NK-92 treated with Interleukin-12 subunit alpha and Interleukin-12 subunit beta, amount 100 ng/mL, for 24 hours (cell line): ENCODE measurements at regions not wholly inside any gene's neighbourhood (a gene's known extent, or its start where the extent isn't known, plus 50 kb on each side); places are given as distances from the start of the nearest gene placed in this dataset.
"Not testable (repeated sequence)": the region's sequence is repeated elsewhere in the genome, so short reads cannot be mapped to it uniquely, and the experiment has no call there.

Source experiments
- DNase-seq: peaks from one replicate; lab custom pipeline; 2025; lab: John Stamatoyannopoulos, UW

DNA sequence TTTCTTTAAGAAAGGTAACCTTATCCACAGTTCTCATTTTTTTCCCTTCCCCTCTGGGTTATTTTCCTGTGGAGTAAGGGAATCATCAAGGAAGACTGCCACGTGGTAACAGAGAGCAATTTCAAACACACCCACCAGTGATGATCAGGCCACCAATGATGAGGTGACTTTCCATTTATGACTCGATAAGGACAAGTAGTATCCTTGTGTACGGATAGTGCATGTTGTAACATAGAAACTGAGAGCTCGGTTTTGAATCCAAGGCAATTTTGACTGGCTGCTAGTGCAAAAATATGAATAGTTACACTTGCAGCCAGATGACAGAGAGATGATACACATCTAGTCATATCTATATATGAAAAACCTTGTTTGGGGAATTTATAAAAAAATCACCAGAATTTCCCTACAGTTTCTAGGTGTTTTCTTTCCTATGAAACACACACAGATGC is 143.6 kb upstream of the TCF4 start:
- DNase-seq = no peak

DNA sequence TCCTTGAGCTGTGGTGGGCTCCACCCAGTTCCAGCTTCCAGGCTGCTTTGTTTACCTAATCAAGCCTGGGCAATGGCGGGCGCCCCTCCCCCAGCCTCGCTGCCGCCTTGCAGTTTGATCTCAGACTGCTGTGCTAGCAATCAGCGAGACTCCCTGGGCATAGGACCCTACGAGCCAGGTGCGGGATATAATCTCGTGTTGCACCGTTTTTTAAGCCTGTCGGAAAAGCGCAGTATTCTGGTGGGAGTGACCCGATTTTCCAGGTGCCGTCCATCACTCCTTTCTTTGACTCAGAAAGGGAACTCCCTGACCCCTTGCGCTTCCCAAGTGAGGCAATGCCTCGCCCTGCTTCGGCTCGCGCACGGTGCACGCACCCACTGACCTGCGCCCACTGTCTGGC is 133.0 kb upstream of the TCF4 start:
- DNase-seq = not testable (repeated sequence)

- DNase-seq = no peak
These were observed 125.7 kb upstream of the TCF4 start for GRCh38 chr18:55713707-55714106.

- no peak for DNase-seq
These were observed 118.9 kb upstream of the TCF4 start for GRCh38 chr18:55706898-55707297.

DNA sequence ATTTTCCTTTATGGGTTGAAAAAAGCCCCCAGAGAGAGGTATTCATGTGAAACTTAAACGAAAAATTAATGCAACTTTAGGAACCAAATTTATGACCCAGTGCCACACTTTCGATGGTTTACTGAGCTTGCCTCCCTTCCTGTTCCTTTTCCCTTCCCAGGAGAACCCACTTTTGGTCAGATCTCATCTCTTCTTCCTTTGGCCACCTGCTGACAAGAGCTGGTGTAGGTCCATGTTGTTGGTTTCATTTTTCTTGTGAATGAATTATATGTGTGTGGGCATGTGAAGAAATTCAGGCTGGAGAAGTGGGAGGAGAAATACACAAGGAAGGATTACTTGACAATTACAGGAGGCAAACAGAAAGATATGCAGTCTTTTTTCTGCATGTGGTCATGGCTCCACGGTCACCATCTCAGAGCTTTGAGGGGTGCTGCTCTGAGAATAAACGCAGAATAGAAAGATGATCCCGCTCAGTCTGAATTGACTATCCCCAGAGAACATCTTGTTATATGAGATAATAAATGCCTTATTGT is 111.3 kb upstream of the TCF4 start:
- DNase-seq = no peak

GRCh38 chr18:55696811-55697210 is 108.8 kb upstream of the TCF4 start:
- DNase-seq = no peak

- no peak for DNase-seq
These were observed 107.1 kb upstream of the TCF4 start for GRCh38 chr18:55695091-55695490.

DNA sequence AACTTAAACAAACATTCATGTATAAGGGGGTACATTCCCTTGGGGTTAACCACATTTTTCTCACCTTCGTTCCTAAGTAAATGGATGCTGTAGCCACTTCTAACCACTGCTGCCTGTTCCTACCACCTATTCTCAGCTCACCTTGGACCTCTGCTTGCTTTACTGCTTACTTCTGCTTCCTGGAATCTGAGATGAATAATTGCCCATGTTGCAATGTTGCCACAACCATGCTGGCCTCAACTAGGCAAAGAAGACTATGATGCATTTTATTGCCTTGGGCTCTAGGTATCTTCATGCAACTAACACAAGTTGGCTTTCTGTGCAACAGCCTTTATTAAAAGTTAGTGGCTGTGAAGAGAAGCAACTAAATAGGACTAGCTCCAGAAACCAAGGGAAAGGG is 106.3 kb upstream of the TCF4 start:
- DNase-seq = peak; percentile 43

DNA sequence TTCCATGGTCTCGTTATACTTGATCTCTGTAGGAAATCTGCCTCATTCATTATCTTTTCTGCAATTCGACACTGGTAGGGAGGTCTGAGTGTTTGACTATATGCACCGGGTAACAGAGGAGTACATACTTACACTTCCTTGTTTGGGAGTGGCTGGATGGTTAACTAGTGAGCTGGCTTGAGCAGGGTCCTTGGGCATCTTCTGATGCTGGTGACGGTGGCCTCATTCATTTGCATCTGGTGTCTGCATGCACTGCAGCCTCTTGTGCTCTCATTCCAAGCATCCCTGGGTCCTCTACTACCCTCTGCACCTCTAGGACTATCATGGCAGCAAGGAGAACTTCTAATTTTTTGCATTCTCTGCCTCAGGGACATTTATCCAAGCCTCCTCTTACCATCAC is 100.0 kb upstream of the TCF4 start:
- no peak for DNase-seq

DNA sequence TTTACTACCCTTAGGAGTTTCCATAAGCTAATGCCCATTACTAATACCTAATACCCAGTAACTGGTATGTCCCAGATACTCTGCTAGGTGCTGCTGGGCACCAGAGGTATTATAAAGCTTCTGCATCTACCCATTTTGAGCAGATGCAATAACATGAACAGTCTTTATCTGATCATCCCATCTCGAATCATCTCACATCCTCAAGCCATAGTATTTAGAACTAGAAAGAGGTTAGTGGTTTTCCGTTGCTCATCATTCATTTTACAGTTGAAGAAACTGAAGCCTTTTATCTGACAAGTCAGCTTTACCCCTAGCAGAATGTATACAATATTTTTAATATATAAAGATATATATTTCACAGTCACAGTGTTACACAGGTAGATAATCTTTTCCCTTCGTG is 99.1 kb upstream of the TCF4 start:
- DNase-seq = no peak

- DNase-seq = no peak
These were observed 97.6 kb upstream of the TCF4 start for GRCh38 chr18:55685638-55686037.

GRCh38 chr18:55672574-55673361 is 84.8 kb upstream of the TCF4 start:
- DNase-seq = no peak

- DNase-seq = no peak
These were observed 77.5 kb upstream of the TCF4 start for GRCh38 chr18:55665506-55665905.

- DNase-seq = not testable (repeated sequence)
These were observed 76.9 kb upstream of the TCF4 start for GRCh38 chr18:55664758-55665400.

GRCh38 chr18:55663891-55664290 is 75.9 kb upstream of the TCF4 start:
- DNase-seq = no peak

GRCh38 chr18:55658598-55658997 is 70.6 kb upstream of the TCF4 start:
- no peak for DNase-seq

DNA sequence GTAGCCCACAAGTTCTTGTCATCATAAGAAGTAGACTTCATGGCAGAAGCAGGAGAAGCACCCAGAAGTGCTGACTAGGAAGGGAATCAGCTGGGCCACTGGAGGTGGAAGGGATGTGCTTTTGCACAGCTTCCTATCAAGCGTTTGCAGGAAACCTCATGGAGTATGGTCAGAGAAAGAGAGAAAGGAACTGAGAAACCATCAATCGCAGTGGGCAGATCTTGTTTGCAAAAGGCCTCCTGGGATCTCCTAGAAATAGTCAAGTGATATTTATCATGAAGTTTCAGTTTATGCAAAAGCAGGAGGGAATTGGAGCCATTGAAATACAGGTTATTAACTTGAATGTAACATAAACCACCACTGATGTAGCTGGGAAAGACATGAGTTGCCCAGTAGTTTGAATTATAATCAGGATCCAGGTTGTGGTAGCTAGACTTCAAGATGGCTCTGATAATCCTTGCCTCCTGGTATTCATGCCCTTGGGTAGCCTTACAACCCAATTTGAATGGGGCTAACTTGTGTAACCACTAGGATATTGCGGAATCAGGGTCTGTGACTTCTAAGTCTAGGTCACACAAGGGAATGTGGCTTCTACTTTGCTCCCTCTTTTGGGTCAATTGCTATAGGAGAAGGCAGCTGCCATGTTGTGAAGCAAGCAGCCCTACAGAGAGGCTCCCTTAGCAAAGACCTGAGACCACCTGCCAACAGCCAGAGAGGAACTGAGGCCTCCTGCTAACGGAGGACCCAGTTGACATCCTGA is 69.8 kb upstream of the TCF4 start:
- DNase-seq = no peak

- no peak for DNase-seq
These were observed 67.0 kb upstream of the TCF4 start for GRCh38 chr18:55654986-55655385.

DNA sequence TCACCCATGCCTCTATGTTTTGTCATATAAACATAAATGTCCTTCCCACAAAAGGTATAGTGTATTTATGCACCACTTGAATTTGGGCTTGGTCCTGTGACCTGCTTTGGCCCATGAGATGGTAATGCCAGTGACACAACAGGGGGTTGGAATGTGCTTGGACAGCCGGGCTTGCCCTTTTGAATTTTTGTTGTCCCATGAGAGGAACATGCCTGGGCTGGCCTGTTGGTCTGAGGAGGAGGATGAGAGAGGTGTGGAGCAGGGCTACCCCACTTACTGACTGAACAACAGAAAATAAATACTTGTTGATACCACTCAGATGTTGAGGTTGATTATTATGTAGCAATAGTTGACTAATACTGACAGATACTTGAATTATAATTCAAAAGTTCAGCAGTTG is 63.2 kb upstream of the TCF4 start:
- no peak for DNase-seq

- no peak for DNase-seq
These were observed 62.4 kb upstream of the TCF4 start for GRCh38 chr18:55650363-55650870.

GRCh38 chr18:55647331-55647730 is 59.3 kb upstream of the TCF4 start:
- DNase-seq = no peak

DNA sequence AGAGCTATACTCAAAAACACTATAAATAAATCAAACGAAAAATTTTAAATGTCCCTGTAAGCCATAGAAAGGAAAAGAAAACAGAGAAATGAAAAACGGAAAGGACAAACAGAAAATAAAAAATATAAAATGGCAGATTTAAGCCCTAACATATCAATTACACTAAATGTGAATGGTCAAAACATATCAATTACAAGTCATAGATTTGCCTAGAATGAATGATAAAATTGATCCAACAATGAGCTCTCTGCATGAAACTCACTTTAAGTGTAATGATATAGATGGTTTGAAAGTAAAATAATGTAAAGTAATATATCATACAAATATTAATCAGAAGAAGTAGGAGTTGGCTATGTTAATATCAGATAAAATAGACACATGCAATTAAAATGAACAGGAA is 54.2 kb upstream of the TCF4 start:
- no peak for DNase-seq

- no peak for DNase-seq
These were observed 53.5 kb upstream of the TCF4 start for GRCh38 chr18:55641486-55641885.
